Retinal pigment epithelial cell (primary cell): ENCODE measurements at regions not wholly inside any gene's neighbourhood (a gene's known extent, or its start where the extent isn't known, plus 50 kb on each side); places are given as distances from the start of the nearest gene placed in this dataset.

Experiments used
- DNase-seq: peaks from one replicate; pipeline ENCODE4 v3.0.0-alpha.2; 2010; ENCODE audit warnings: low read depth
- H3K4me3 ChIP-seq: 2 replicates; pipeline ENCODE4 v1.5.1; 2011; ENCODE audit warnings: mild to moderate bottlenecking, low read length, control low read depth, moderate library complexity
- CTCF ChIP-seq: conservative IDR thresholded peaks from 2 replicates; pipeline ENCODE4 v1.5.1; 2011; ENCODE audit warnings: low read depth, low read length, control low read depth, inconsistent platforms

GRCh38 chr2:20882466-20883170 lies 59.7 kb upstream of the LDAH start:
- DNase-seq, result no peak
- no peak for TF ChIP-seq CTCF

GRCh38 chr2:20880221-20880771 lies 57.4 kb upstream of the LDAH start:
- no peak for TF ChIP-seq CTCF
- no peak overlapping the region for H3K4me3 ChIP-seq

More at GRCh38 chr2:20882466-20883170, 59.7 kb upstream of the LDAH start:
- no peak overlapping the region for H3K4me3 ChIP-seq

GRCh38 chr2:20879221-20879620 lies 56.3 kb upstream of the LDAH start:
- DNase-seq, result no peak
- H3K4me3 ChIP-seq, result no peak overlapping the region
- no peak for TF ChIP-seq CTCF

More at GRCh38 chr2:20880221-20880771, 57.4 kb upstream of the LDAH start:
- no peak for DNase-seq

GRCh38 chr2:20877960-20878359 lies 55.1 kb upstream of the LDAH start:
- no peak overlapping the region for H3K4me3 ChIP-seq
- no peak for DNase-seq
- TF ChIP-seq CTCF, result no peak
